ENCODE measurements at regions not wholly inside any gene's neighbourhood (a gene's known extent, or its start where the extent isn't known, plus 50 kb on each side); places are given as distances from the start of the nearest gene placed in this dataset.

GRCh38 chr5:176133289-176133870 lies 104.8 kb upstream of the SIMC1 start:
- TF ChIP-seq CTCF (IDR thresholded peaks at IDR 0.05; ENCODE audit: insufficient read depth, low read length) (no peak), POLR2AphosphoS5 (IDR thresholded peaks at IDR 0.05; ENCODE audit: low read depth) (no peak)
